Prostate gland (tissue), 2 donors: ENCODE measurements at regions not wholly inside any gene's neighbourhood (a gene's known extent, or its start where the extent isn't known, plus 50 kb on each side); places are given as distances from the start of the nearest gene placed in this dataset.

Source experiments
- DNase-seq: peaks from one replicate; pipeline ENCODE4 v3.0.0-alpha.2; 2019; ENCODE audit warnings: low spot score
- H3K27ac ChIP-seq, 2 donors: fragments of 200-600 bp; sonication (generic); 2 replicates each; pipeline ENCODE4 v1.5.1; 2017 to 2019
- H3K27me3 ChIP-seq: fragments of 200-600 bp; sonication (generic); replicated peaks from 2 replicates; pipeline ENCODE4 v1.5.1; 2019; ENCODE audit not compliant: insufficient read depth
- H3K36me3 ChIP-seq, 2 donors: fragments of 200-600 bp; sonication (generic); 1 replicate in 1 of 2; 2 replicates in 1 of 2; pipeline versions ENCODE4 v1.5.1 to v1.8.1; 2017 to 2019
- H3K4me1 ChIP-seq: fragments of 200-600 bp; sonication (generic); replicated peaks from 2 replicates; pipeline ENCODE4 v1.5.1; 2019
- H3K4me3 ChIP-seq, 2 donors: fragments of 200-600 bp; sonication (generic); 2 replicates each; pipeline ENCODE4 v1.5.1; 2017 to 2019
- H3K9me3 ChIP-seq: fragments of 200-600 bp; sonication (generic); 2 replicates; pipeline ENCODE4 v1.5.1; 2017
- POLR2A ChIP-seq: fragments of 450-650 bp; IDR thresholded peaks from one replicate; pipeline ENCODE4 v1.6.1; 2016; ENCODE audit warnings: antibody characterized with exemption, mild to moderate bottlenecking
- POLR2AphosphoS5 ChIP-seq: sonication (generic); formaldehyde crosslinking; IDR thresholded peaks from one replicate; pipeline ENCODE4 v1.6.1; 2017; ENCODE audit warnings: antibody characterized with exemption
- WGBS: methylation state at CpG from one replicate; pipeline ENCODE4 v1.1.5; 2018; 5-methylcytosine and 5-hydroxymethylcytosine counted together
- intact Hi-C: fragments of 100-400 bp; cut with DNase I; formaldehyde crosslinking; loops from one replicate; pipeline ENCODE4 v1.14.2; 2022
- TF ChIP-seq, protein P1 (sequence below), 4 experiments: fragments of 200-600 bp in 2 of 4; fragments of 450-650 bp in 2 of 4; sonication (generic) in 2 of 4; IDR thresholded peaks; 1 replicate in 3 of 4; 2 replicates in 1 of 4; pipeline ENCODE4 v1.5.1; 2016 to 2019; ENCODE audit warnings: antibody characterized with exemption in 4 of 4, mild to moderate bottlenecking in 2 of 4, moderate library complexity in 2 of 4

DNA sequence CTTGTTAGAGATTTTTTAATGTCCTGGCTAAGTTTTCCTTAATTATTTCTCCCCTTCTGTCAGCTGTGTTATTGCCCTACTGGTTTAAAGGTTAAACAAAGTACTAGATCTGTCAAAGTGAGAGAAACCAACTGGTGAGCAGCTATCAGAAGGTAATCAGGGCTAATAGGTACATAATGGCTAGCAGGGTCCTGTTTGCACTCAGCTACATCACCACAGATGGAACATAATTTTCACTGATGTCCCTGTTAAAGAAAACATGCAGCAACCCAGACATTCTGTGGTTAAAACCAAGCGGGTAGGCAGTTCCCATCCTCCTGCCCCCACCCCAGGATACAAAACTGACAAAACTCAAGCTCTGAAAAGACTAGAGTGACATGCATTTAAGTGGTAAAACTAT, 473.9 kb downstream of the NR2F1-AS1 start:
- Histone ChIP-seq H3K27me3 (no peaks in the 10 kb centered on the region), H3K4me1 (no peaks in the 10 kb centered on the region), H3K36me3 (no peaks in the 10 kb centered on the region), H3K9me3 (no peaks in the 10 kb centered on the region), H3K4me3 (no peak overlapping the region), H3K27ac (no peak overlapping the region)
- intact Hi-C loops, result no loop called here
- WGBS, result 48% methylated on average over 1 of the region's 1 CpG
- DNase-seq, result no peak
- TF ChIP-seq, protein P1, sequence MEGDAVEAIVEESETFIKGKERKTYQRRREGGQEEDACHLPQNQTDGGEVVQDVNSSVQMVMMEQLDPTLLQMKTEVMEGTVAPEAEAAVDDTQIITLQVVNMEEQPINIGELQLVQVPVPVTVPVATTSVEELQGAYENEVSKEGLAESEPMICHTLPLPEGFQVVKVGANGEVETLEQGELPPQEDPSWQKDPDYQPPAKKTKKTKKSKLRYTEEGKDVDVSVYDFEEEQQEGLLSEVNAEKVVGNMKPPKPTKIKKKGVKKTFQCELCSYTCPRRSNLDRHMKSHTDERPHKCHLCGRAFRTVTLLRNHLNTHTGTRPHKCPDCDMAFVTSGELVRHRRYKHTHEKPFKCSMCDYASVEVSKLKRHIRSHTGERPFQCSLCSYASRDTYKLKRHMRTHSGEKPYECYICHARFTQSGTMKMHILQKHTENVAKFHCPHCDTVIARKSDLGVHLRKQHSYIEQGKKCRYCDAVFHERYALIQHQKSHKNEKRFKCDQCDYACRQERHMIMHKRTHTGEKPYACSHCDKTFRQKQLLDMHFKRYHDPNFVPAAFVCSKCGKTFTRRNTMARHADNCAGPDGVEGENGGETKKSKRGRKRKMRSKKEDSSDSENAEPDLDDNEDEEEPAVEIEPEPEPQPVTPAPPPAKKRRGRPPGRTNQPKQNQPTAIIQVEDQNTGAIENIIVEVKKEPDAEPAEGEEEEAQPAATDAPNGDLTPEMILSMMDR (IDR thresholded peaks at IDR 0.05), result no peak
- TF ChIP-seq POLR2A, result no peak
- no peak for TF ChIP-seq POLR2AphosphoS5

DNA sequence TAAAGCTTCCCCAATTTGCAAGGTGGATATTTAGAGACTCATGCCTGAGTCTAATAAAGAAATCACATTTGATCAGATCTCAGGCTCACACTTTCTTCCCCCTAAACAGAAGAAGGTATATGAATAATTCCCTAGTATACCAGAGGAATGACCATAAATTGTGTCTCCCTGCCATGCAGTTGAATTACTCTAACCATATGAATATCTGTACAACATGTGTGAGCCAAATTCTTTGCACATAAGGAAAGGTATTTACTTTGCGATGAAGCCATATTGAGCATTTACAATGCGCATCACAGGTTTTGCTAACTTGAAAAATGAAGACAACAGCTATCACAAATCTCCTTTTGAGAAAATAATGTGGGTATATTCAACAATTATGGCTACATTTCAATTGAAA, 479.4 kb downstream of the NR2F1-AS1 start:
- H3K36me3 ChIP-seq, result no peaks in the 10 kb centered on the region
- no peaks in the 10 kb centered on the region for H3K4me1 ChIP-seq
- TF ChIP-seq, protein P1 (IDR thresholded peaks at IDR 0.05), result no peak
- TF ChIP-seq POLR2AphosphoS5, result no peak
- TF ChIP-seq POLR2A, result no peak
- H3K27ac ChIP-seq, result no peak overlapping the region
- intact Hi-C loops, result loop anchor here (5.0 kb wide), 1 partner anchor 481 kb away; the partner anchor contains the start of genes NR2F1 and NR2F1-AS1
- no peak for DNase-seq
- WGBS, result 95% methylated on average over 2 of the region's 2 CpGs
- no peak overlapping the region for H3K4me3 ChIP-seq
- H3K27me3 ChIP-seq, result no peaks in the 10 kb centered on the region
- H3K9me3 ChIP-seq, result no peaks in the 10 kb centered on the region

DNA sequence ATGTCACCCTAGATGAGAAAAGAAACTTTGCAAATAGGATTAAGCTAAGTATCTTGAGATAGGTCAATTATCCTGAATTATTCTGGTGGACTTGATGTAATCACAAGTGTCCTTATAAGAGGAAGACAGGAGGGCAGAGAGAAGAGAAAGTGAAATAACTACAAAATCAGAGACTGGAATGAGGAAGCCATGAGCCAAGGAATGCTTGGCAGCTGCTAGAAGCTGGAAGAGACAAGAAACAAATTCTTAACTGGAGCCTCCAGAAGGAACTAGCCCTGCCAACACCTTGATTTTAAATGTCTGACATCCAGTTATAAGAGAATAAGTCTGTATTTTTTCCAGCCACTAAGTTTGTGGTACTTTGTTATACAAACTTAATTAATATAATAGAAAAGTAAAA, 480.0 kb downstream of the NR2F1-AS1 start:
- Histone ChIP-seq H3K4me3 (no peak overlapping the region), H3K4me1 (no peaks in the 10 kb centered on the region), H3K36me3 (no peaks in the 10 kb centered on the region), H3K27ac (no peak overlapping the region), H3K9me3 (no peaks in the 10 kb centered on the region), H3K27me3 (no peaks in the 10 kb centered on the region)
- TF ChIP-seq POLR2AphosphoS5 (no peak), POLR2A (no peak)
- TF ChIP-seq, protein P1 (IDR thresholded peaks at IDR 0.05), result no peak
- intact Hi-C loops, result loop anchor here (5.0 kb wide), 1 partner anchor 481 kb away; the partner anchor contains the start of genes NR2F1 and NR2F1-AS1
- DNase-seq, result no peak

DNA sequence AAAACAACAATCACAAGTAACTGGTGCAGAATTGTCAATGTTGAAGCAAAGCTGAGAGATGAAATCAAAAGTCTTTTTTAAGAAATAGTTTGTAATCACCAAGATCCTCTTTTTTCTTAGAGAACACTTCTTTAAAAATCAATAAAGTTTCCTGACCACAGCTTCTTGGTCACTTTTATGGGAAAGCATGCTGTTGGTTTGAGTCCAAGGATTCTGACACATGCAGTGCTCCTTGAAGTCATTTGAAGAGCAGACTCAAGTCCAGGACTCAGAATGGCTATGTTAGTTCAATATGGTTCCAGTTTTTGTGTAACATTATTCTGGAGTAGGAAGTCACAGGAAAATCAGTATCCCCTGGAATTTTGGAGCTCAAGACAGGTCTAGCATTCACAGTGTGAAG, 480.6 kb downstream of the NR2F1-AS1 start:
- TF ChIP-seq POLR2A (no peak), POLR2AphosphoS5 (no peak)
- TF ChIP-seq, protein P1 (IDR thresholded peaks at IDR 0.05), result no peak
- Histone ChIP-seq H3K4me1 (no peaks in the 10 kb centered on the region), H3K9me3 (no peaks in the 10 kb centered on the region), H3K36me3 (no peaks in the 10 kb centered on the region), H3K27ac (no peak overlapping the region), H3K4me3 (no peak overlapping the region), H3K27me3 (no peaks in the 10 kb centered on the region)
- DNase-seq, result no peak
- intact Hi-C loops, result loop anchor here (5.0 kb wide), 1 partner anchor 482 kb away; the partner anchor contains the start of genes NR2F1 and NR2F1-AS1

DNA sequence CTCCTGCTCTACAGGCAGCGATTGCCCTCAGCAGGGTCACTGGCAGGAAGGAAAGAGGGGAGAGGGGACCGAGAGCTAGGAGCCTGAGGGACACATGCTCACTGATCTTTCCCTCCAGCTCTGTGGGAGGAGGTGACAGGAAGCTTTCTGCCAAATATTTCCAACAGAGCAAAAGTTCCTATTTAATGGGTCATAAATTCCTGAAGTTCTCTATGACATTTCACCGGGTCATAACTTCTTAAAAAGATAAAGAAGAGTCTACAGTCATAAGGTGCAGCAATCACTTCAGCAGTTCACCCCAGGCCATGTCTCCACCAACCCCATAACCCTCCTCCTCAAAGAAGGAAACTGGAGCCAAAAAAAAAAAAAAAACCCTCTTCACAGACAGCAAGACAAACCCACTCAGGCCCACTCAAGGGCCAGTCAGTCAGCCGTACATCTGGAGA, 481.1 kb downstream of the NR2F1-AS1 start:
- no peaks in the 10 kb centered on the region for H3K36me3 ChIP-seq
- no peaks in the 10 kb centered on the region for H3K9me3 ChIP-seq
- TF ChIP-seq POLR2A, result no peak
- TF ChIP-seq, protein P1 (IDR thresholded peaks at IDR 0.05), result no peak
- TF ChIP-seq POLR2AphosphoS5, result no peak
- H3K27me3 ChIP-seq, result no peaks in the 10 kb centered on the region
- intact Hi-C loops, result loop anchor here (5.0 kb wide), 1 partner anchor 482 kb away; the partner anchor contains the start of genes NR2F1 and NR2F1-AS1
- no peak for DNase-seq
- H3K27ac ChIP-seq, result no peak overlapping the region
- no peaks in the 10 kb centered on the region for H3K4me1 ChIP-seq
- no peak overlapping the region for H3K4me3 ChIP-seq
- 45% methylated on average over 4 of the region's 4 CpGs for WGBS
